ENCODE measurements at regions not wholly inside any gene's neighbourhood (a gene's known extent, or its start where the extent isn't known, plus 50 kb on each side); places are given as distances from the start of the nearest gene placed in this dataset.

DNA sequence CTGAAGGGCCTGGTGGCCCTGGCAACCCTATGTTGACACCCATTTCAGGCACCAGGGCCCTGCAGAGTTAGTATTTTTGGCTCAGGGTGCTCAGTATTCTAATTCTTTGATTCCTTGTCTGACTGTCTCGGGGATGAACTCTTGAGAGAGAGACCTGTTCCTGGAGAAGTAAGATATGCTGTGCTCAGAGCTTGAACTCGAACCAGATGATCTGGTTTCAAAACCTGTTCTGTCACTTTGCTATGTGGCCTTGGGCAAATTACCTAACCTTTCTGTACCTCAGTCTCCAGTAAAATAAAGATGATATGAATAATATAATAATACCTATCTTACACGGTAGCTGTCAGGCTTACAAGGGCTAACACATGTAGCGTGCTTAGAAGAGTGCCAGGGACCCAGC, 294.2 kb downstream of the DYSF start:
- ATAC-seq (peak; percentile 54 to 74 (median 66)), FAIRE-seq (no peak), DNase-seq (peak in 2 of 6 donors; percentile 14 to 15)
- peaks cover 14 to 28% (median 17%) of the 10 kb centered on the region in 3 donors for H3K4me1 ChIP-seq
- no peaks in the 10 kb centered on the region for H3K27me3 ChIP-seq
- H3K9me3 ChIP-seq, result no peaks in the 10 kb centered on the region
- TF ChIP-seq, protein P1, sequence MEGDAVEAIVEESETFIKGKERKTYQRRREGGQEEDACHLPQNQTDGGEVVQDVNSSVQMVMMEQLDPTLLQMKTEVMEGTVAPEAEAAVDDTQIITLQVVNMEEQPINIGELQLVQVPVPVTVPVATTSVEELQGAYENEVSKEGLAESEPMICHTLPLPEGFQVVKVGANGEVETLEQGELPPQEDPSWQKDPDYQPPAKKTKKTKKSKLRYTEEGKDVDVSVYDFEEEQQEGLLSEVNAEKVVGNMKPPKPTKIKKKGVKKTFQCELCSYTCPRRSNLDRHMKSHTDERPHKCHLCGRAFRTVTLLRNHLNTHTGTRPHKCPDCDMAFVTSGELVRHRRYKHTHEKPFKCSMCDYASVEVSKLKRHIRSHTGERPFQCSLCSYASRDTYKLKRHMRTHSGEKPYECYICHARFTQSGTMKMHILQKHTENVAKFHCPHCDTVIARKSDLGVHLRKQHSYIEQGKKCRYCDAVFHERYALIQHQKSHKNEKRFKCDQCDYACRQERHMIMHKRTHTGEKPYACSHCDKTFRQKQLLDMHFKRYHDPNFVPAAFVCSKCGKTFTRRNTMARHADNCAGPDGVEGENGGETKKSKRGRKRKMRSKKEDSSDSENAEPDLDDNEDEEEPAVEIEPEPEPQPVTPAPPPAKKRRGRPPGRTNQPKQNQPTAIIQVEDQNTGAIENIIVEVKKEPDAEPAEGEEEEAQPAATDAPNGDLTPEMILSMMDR (IDR thresholded peaks at IDR 0.05), result no peak
- no peaks in the 10 kb centered on the region for H3K36me3 ChIP-seq
- no peak overlapping the region for H3K4me3 ChIP-seq
- WGBS, 2 donors, result 36% methylated on average over 4 of the region's 4 CpGs
- intact Hi-C loops (cut with DNase I), result no loop called here
- H3K27ac ChIP-seq, result peak overlapping the region; percentile 6 to 62 (median 30)

DNA sequence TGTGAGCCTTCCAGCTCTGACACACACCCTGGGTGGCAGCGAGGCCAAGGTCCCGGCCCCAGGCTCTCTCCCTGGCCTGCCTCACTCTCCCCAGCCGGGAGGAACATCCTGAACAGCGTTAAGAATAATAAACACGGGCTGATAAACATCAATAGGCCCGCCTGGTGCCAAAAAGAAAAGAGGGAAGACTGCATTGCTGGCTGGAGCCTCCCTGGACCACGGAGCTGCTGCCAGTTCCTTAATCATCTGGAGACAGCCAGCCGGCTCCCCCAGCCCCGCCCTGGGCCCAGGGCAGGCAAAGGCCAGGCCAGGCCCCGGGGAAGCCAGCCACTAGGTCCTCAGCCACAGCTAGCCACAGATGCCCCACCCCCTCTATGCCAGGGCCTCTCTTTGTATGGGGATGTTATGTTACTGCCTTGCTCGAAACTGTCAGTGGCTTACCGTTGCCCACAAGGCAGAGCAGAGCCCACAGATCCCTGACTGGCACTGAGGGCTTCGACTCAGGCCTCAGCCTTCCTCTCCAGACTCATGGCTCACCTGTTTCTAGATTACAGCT, 293.7 kb downstream of the DYSF start:
- Histone ChIP-seq H3K27ac (peak overlapping the region; percentile 6 to 62 (median 30)), H3K4me1 (peaks cover 14 to 28% (median 17%) of the 10 kb centered on the region in 3 donors), H3K9me3 (no peaks in the 10 kb centered on the region), H3K4me3 (no peak overlapping the region), H3K27me3 (no peaks in the 10 kb centered on the region), H3K36me3 (no peaks in the 10 kb centered on the region)
- TF ChIP-seq, protein P1 (IDR thresholded peaks at IDR 0.05), result no peak
- intact Hi-C loops (cut with DNase I), result no loop called here
- ATAC-seq (peak; percentile 65 to 78 (median 75)), DNase-seq (peak in 5 of 6 donors; percentile 17 to 65 (median 26)), FAIRE-seq (no peak)
- 21 to 36% methylated on average over 13 of the region's 13 CpGs for WGBS, 2 donors

DNA sequence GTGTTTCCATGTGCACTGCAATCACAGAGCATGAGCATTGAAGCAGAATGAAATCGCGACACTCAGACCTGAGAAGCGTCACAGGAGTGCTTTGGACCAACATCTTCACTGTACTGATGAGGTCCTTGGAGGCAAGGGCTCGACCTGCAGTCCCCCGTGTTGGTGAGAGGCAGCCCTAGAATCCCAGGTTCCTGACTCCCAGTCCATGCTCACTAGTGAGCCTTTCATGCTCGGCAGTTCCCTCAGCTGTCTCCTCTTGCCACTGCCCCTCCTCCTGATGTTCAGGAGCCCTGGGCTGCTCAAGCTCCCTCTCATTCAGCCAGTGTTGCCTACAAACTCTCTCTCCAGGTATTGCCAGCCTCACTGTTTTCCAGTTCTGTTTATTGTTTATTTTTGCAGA, 291.4 kb downstream of the DYSF start:
- no peak for DNase-seq
- no peak overlapping the region for H3K27ac ChIP-seq
- TF ChIP-seq, protein P1 (IDR thresholded peaks at IDR 0.05), result no peak
- no peak overlapping the region for H3K4me3 ChIP-seq
- H3K9me3 ChIP-seq, result no peaks in the 10 kb centered on the region
- FAIRE-seq, result no peak
- WGBS, 2 donors, result 85 to 86% methylated on average over 6 of the region's 6 CpGs
- intact Hi-C loops (cut with DNase I), result no loop called here
- no peaks in the 10 kb centered on the region for H3K36me3 ChIP-seq
- ATAC-seq, result no peak
- no peaks in the 10 kb centered on the region for H3K27me3 ChIP-seq
- H3K4me1 ChIP-seq, result peaks cover 14 to 26% (median 17%) of the 10 kb centered on the region in 3 donors

DNA sequence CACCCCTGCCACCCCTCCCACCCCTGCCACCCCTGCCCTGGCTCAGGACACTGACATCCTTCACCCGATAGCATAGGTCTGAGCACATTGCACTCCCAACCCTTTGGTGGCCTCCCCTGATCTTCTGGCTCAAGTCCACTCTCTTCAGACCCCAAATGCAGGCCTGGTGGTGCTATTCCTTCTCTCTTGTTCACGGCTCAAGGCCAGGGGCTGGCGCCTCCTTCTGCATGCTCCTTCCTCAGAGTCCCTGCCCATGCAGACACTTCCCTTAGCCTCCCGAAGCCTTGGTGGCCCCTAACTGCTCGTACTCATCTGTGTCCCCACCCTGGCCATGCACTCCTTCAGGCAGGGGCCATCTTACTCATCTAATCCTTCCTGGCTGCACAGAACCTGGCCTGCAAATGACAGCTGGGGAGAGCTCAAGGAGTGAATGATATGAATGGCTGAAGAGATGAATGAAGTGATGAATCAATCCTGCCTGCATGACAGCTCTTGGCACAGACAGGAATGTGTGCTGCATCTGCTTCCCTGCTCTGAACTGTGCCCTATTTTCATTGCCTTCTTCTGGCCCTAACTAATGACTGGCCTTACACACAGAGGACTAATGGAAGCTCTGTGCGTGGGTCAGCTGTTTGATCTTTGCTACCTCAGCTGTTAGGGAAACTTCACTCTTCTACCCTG, 290.8 kb downstream of the DYSF start:
- 88 to 95% methylated on average over 6 of the region's 6 CpGs for WGBS, 2 donors
- FAIRE-seq (no peak), ATAC-seq (no peak), DNase-seq (no peak)
- no peak overlapping the region for H3K27ac ChIP-seq
- H3K9me3 ChIP-seq, result no peaks in the 10 kb centered on the region
- intact Hi-C loops (cut with DNase I), result no loop called here
- H3K4me3 ChIP-seq, result no peak overlapping the region
- peaks cover 14 to 22% (median 17%) of the 10 kb centered on the region in 3 donors for H3K4me1 ChIP-seq
- TF ChIP-seq, protein P1 (IDR thresholded peaks at IDR 0.05), result no peak
- no peaks in the 10 kb centered on the region for H3K27me3 ChIP-seq
- H3K36me3 ChIP-seq, result no peaks in the 10 kb centered on the region
